Transverse colon (tissue), 4 donors: ENCODE measurements at regions not wholly inside any gene's neighbourhood (a gene's known extent, or its start where the extent isn't known, plus 50 kb on each side); places are given as distances from the start of the nearest gene placed in this dataset.

ENCODE experiments used
- DNase-seq: peaks from one replicate; pipeline ENCODE4 v3.0.0-alpha.2; 2019
- H3K27ac ChIP-seq, 4 donors: fragments of 200-600 bp; sonication (generic); 2 replicates each; pipeline ENCODE4 v1.5.1; 2016 to 2018; ENCODE audit warnings: inconsistent platforms in 4 of 4
- H3K27me3 ChIP-seq: fragments of 200-600 bp; sonication (generic); 2 replicates; pipeline ENCODE4 v1.5.1; 2017; ENCODE audit warnings: inconsistent platforms
- H3K36me3 ChIP-seq, 4 donors: fragments of 200-600 bp; sonication (generic); 2 replicates each; pipeline ENCODE4 v1.5.1; 2017 to 2019; ENCODE audit warnings: inconsistent platforms in 4 of 4
- H3K4me1 ChIP-seq, 4 donors: fragments of 200-600 bp; sonication (generic); 2 replicates each; pipeline ENCODE4 v1.5.1; 2017 to 2020; ENCODE audit warnings: inconsistent platforms in 4 of 4
- H3K4me3 ChIP-seq, 4 donors: fragments of 200-600 bp; sonication (generic); 1 replicate in 1 of 4; 2 replicates in 3 of 4; pipeline versions ENCODE4 v1.5.1 to v1.6.1; 2017 to 2019; ENCODE audit warnings: inconsistent platforms in 4 of 4
- H3K9me3 ChIP-seq, 2 donors: fragments of 200-600 bp; sonication (generic); 2 replicates each; pipeline ENCODE4 v1.5.1; 2017 to 2019; ENCODE audit warnings: inconsistent platforms in 2 of 2
- CTCF ChIP-seq, 5 experiments: fragments of 200-600 bp in 3 of 5; fragments of 450-650 bp in 2 of 5; sonication (generic) in 3 of 5; IDR thresholded peaks; 1 replicate in 2 of 5; 2 replicates in 3 of 5; pipeline ENCODE4 v1.5.1; 2016 to 2017; ENCODE audit warnings: antibody characterized with exemption in 5 of 5, inconsistent platforms in 3 of 5, mild to moderate bottlenecking in 2 of 5, moderate library complexity in 1 of 5
- EP300 ChIP-seq: sonication (generic); formaldehyde crosslinking; IDR thresholded peaks from one replicate; pipeline ENCODE4 v1.6.1; 2017; ENCODE audit warnings: antibody characterized with exemption, low read depth
- POLR2A ChIP-seq: fragments of 450-650 bp; IDR thresholded peaks from one replicate; pipeline ENCODE4 v1.6.1; 2016; ENCODE audit warnings: antibody characterized with exemption, mild to moderate bottlenecking, moderate library complexity
- POLR2AphosphoS5 ChIP-seq, 3 donors: sonication (generic); formaldehyde crosslinking; IDR thresholded peaks; one replicate each; pipeline ENCODE4 v1.6.1; 2016; ENCODE audit warnings: antibody characterized with exemption in 3 of 3
- WGBS, 2 donors: methylation state at CpG; one replicate each; pipeline ENCODE4 v1.1.5; 2018; ENCODE audit warnings: low coverage in 1 of 2; 5-methylcytosine and 5-hydroxymethylcytosine counted together
- in situ Hi-C, 4 donors: fragments of 200-750 bp; cut with MboI; loops; one replicate each; pipeline versions ENCODE4 v1.15.0 to v1.15.1; 2017; ENCODE audit warnings: low sequenced_read_pairs in 3 of 4, low pct_ligation_motif_present in 1 of 4, low pct_unique_long_range_greater_than_20kb in 1 of 4
- intact Hi-C: fragments of 100-400 bp; cut with DNase I; formaldehyde crosslinking; loops from one replicate; pipeline ENCODE4 v1.15.1; 2023; ENCODE audit warnings: low total_unique reads

GRCh38 chr13:109670776-109671175 lies 115.6 kb downstream of the IRS2 start:
- intact Hi-C loops (no loop called here), in situ Hi-C loops (no loop called here)
- 92 to 96% methylated on average over 4 to 5 of the region's 5 CpGs for WGBS, 2 donors
- H3K27me3 ChIP-seq, result no peaks in the 10 kb centered on the region
- H3K9me3 ChIP-seq, result no peaks in the 10 kb centered on the region
- no peak for TF ChIP-seq POLR2AphosphoS5 (IDR thresholded peaks at IDR 0.05)
- H3K36me3 ChIP-seq, result no peaks in the 10 kb centered on the region
- no peak overlapping the region for H3K27ac ChIP-seq
- no peak overlapping the region for H3K4me3 ChIP-seq
- H3K4me1 ChIP-seq, result peaks cover 0 to 4% (median 0%) of the 10 kb centered on the region in 4 donors
- no peak for DNase-seq

GRCh38 chr13:109669956-109670355 lies 116.4 kb downstream of the IRS2 start:
- in situ Hi-C loops (no loop called here), intact Hi-C loops (no loop called here)
- Histone ChIP-seq H3K36me3 (no peaks in the 10 kb centered on the region), H3K4me3 (no peak overlapping the region), H3K27me3 (no peaks in the 10 kb centered on the region), H3K9me3 (no peaks in the 10 kb centered on the region), H3K4me1 (peaks cover 0 to 4% (median 0%) of the 10 kb centered on the region in 4 donors), H3K27ac (no peak overlapping the region)
- TF ChIP-seq EP300, result no peak
- TF ChIP-seq POLR2A, result no peak
- no peak for TF ChIP-seq CTCF (IDR thresholded peaks at IDR 0.05)
- TF ChIP-seq POLR2AphosphoS5 (IDR thresholded peaks at IDR 0.05), result no peak
- DNase-seq, result no peak
- WGBS, 2 donors, result 79 to 94% methylated on average over 2 to 5 of the region's 5 CpGs

GRCh38 chr13:109669234-109669612 lies 117.2 kb downstream of the IRS2 start:
- DNase-seq, result no peak
- Histone ChIP-seq H3K9me3 (no peaks in the 10 kb centered on the region), H3K27me3 (no peaks in the 10 kb centered on the region), H3K4me1 (peaks cover 0 to 4% (median 0%) of the 10 kb centered on the region in 4 donors), H3K27ac (no peak overlapping the region), H3K36me3 (no peaks in the 10 kb centered on the region), H3K4me3 (no peak overlapping the region)
- intact Hi-C loops, result no loop called here
- in situ Hi-C loops, result no loop called here
- WGBS, 2 donors, result 83% methylated on average over 8 of the region's 8 CpGs; no CpG with 5 or more reads in 1 of the 2 donors
- TF ChIP-seq POLR2A (no peak), CTCF (IDR thresholded peaks at IDR 0.05) (no peak), EP300 (no peak)

- Histone ChIP-seq H3K27ac (no peak overlapping the region), H3K4me1 (peaks cover 0 to 4% (median 0%) of the 10 kb centered on the region in 4 donors), H3K36me3 (no peaks in the 10 kb centered on the region), H3K9me3 (no peaks in the 10 kb centered on the region), H3K27me3 (no peaks in the 10 kb centered on the region), H3K4me3 (no peak overlapping the region)
- 77% methylated on average over 7 of the region's 7 CpGs; no CpG with 5 or more reads in 1 of the 2 donors for WGBS, 2 donors
- intact Hi-C loops (no loop called here), in situ Hi-C loops (no loop called here)
- DNase-seq, result no peak
- TF ChIP-seq CTCF (IDR thresholded peaks at IDR 0.05) (no peak), EP300 (no peak), POLR2AphosphoS5 (IDR thresholded peaks at IDR 0.05) (no peak), POLR2A (no peak)
Measured at GRCh38 chr13:109668433-109669233, 117.8 kb downstream of the IRS2 start.
